Stimulated activated CD4-positive, alpha-beta T cell treated with anti-CD3 and anti-CD28 coated beads, TNF-alpha, amount 100 ng/mL, for 1 hour (primary cell): ENCODE measurements at regions not wholly inside any gene's neighbourhood (a gene's known extent, or its start where the extent isn't known, plus 50 kb on each side); places are given as distances from the start of the nearest gene placed in this dataset.
"Not testable (repeated sequence)": the region's sequence is repeated elsewhere in the genome, so short reads cannot be mapped to it uniquely, and the experiment has no call there.

Experiments
- DNase-seq, 3 donors: peaks; one replicate each; pipeline ENCODE4 v3.0.0-alpha.2; 2020; ENCODE audit warnings: low read depth in 3 of 3, low spot score in 1 of 3

- no peak for DNase-seq
These were observed 503.7 kb downstream of the SLC6A15 start for GRCh38 chr12:84408936-84409335.

DNA sequence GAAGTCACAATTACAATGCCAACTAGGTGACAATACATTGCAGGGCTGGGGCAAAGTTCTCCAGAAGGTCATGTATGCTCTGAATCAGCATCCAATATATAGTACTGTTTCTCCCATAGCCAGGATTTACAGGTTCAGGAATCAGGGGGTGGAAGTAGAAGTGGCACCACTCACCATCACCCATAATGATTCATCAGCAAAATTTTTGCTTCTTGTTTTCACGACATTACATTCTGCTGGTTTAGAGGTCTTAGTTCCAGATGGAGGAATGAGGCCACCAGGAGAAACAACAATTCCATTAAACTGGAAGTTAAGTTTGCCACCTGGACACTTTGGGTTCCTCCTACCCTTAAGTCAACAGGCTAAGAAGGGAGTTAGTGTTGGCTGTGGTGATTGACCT, 505.9 kb downstream of the SLC6A15 start:
- DNase-seq = not testable (repeated sequence)

DNA sequence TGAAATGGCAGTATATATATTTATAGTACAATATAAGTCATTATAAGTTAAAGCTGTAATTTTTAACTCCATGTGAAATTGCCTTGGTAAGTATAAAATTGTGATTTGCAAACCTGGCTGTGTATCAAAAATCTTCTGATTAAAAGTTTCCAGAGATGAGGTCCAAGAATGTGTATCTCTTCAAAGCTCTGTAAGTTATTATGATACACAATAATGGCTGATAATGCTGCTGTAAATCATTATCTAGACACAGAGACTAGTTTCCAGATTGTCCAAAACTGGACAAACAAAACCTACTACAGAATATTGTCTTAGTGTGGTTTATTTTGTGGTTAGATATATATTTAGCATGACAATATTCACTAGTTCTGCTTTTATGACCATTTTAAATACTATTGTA, 514.8 kb downstream of the SLC6A15 start:
- no peak for DNase-seq

- no peak for DNase-seq
These were observed 515.3 kb downstream of the SLC6A15 start for GRCh38 chr12:84397263-84397662.

- not testable (repeated sequence) for DNase-seq
These were observed 521.4 kb downstream of the SLC6A15 start for GRCh38 chr12:84391176-84391575.

DNA sequence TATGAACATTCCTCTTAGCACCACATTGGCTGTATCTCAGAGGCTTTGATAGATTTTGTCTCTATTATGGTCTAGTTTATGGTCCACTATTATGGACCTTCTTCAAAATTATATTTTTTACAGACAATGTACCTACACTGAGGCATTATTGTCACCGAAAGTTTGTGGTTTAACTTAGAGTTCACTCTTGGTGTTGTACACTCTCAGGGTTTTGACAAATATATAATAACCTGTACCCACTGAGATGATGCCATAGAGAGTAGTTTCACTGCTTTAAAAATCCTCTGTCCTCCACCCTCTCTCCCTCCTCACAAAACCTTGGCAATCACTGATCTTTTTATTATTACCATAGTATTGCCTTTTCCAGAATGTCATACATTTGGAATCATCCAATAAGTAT, 528.2 kb downstream of the SLC6A15 start:
- DNase-seq = no peak

- not testable (repeated sequence) for DNase-seq
These were observed 530.1 kb downstream of the SLC6A15 start for GRCh38 chr12:84382486-84382885.

DNA sequence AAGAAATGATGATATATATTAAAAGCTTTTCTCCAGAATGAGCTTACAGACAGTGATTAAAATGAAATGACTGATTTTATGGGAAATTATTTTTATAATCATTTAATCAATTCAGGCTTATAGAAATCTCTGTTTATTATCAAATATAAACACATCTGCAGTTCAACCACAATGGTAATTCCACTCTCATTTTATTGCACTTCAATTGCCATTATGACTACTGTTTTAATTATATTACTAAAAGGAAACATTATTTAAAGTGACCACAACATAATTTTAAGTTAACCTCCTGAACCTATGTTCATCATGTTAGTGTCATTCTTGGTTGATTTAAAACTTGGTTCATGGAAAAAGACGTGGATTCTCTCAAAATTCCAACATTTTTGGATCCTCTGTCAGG, 536.3 kb downstream of the SLC6A15 start:
- DNase-seq = no peak

DNA sequence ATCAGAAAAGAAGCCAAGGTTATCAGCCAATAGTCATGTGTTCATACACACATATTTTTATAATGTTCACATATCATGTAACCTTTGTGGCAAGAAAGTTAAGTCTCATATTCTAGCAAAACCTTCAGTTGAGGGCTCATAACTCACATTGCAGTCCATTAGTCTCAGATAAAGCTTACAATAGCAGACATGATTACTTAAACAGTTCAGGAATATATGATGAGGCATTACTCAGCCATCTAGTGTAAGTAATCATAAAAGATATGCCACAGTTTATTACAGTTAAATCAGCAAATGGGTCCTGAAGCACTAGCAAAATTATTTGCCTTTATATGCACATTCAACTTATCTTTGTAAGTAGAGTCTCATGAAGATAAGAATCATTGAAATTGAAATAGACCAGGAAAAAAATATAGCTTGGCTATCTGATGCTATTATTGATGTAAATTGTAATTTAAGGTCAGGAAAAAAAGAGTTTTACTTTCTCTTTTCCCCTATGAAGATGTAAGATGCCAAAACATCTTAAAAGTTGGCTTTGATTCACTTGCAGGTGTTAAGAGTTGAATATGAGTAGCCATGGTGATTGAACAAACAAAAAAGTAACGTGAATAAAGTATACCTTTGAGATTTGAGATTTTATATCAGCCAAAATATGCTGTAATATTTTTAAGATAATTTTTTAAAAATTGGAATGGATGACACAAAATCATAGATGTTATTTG, 537.0 kb downstream of the SLC6A15 start:
- DNase-seq = no peak

DNA sequence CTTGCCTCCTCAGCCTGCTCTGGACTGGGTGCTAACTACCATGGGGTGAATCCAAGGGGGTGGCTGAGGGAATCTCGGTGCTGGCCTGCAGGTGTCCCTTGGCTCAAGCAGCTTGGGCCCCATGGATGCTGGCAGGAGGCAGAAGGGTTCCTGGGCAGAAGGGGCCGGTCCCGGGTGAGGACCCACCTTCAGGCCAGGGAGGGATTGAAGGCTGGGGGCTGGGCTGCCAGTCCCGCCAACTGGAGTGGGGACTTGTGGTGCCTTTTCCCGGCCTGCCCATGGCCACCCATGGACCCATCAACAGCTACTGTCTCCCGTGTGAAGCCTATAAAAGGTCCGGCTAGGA, 550.1 kb downstream of the SLC6A15 start:
- no peak for DNase-seq

DNA sequence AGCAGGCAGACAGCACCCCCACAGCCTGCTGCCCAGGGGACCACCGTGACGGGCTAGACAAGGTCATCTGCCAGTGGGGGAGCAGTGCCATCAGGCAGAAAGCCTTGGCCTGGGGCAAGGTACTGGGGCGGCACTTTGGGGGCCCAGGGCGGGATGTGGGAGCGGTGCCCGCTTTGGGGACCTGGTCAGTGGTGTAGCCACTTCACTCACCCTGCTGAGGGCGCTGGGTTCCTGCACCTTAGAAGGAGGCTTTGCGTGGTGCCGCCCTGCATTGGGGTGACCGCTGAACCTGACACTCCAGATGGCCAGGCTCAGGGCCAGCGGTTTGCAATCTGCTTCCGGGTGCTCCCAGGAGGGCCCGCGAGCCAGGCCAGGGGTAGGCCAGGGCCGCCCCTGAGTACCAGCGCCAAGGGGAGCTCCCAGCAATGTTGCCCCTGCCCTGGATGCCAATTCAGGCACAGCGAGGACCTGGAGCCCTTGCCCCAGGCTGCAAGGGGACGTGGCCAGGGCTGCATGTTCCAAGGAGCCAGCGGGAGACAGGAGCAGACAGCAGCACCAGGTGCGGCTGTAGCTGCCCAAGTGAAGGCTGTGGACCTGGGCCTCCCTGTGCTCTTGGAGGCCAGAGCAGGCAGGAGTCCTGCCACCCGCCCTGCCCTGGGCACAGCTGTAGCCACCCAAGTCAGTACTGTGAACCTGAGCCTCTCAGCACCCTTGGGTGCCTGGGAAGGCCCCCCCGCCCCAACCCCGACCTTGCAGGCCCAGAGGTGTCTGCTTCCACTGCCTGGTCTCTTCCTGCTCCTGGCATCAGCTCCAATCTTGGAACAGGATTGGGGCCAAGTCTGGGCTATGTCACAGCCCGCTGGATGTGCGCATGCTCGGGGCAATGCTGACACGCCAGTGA, 550.7 kb downstream of the SLC6A15 start:
- no peak for DNase-seq

- DNase-seq = no peak
These were observed 555.3 kb downstream of the SLC6A15 start for GRCh38 chr12:84357314-84357713.

- no peak for DNase-seq
These were observed 556.4 kb downstream of the SLC6A15 start for GRCh38 chr12:84356224-84356623.

DNA sequence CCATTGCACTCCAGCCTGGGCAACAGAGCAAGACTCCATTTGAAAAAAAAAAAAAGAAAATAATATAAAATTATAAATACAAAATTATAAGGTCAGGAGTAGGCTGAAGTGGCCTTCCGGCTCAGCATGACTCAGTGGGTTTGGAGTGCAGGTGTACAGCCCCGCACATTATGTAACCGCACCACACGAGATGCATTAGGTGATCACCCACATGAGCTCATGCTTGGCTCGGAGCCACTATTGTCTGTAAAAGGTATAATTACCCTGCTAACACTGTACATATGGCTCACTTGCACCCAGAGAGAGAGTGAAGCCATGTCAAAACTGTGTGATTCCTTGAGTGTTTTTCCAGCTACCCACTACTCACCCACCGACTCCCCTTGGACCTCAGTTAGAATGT, 557.0 kb downstream of the SLC6A15 start:
- no peak for DNase-seq

DNA sequence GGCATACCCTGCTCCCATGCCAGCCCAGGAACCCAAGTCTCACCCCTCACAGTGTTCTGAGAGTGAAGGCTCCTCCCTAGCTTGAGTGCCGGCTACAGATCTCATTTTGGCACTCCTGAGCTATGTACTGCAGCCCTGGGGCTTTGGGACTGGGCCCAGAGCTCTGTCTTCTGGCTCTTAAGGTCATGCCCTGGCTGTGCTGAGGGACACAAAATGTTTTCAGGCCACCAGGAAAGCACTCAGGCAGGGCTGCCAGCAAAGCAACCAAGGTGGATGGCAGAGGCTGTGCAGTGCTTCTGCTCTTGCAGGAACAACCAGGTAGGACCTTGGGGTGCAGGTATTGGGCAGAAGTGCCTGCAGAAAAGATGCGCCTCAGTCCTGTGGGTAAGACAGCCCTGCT, 564.0 kb downstream of the SLC6A15 start:
- no peak for DNase-seq

DNA sequence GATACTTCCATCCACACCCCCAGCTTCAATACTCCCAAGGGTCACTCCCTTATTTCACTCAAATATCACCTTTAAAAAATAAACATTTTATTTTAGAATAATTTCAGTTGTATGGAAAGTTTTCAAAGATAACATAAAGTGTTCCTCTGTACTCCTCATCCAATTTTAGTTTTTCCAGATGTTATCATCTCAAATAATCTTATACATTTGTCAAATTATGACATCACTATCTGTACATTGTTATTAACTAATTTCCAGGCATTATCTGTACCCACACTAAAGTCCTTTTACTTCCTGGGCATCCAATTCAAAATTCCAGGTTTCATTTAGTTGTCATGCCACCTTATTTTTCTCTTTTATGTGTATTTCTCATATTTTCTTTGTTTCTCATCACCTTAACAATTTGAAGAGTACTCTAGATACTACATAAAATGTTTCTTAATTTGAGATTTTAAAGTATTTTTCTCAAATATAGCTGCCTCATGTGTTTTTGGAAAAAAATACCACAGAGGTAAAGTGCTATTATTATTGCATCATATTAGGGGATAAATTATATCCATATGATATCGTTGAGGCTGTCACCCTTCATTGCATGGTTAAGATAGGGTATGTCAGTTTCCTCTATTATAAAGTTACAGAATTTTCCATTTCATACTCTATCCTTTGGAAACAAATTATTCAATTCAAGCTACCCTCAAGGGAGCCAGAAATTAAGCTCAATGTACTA, 571.0 kb downstream of the SLC6A15 start:
- no peak for DNase-seq

DNA sequence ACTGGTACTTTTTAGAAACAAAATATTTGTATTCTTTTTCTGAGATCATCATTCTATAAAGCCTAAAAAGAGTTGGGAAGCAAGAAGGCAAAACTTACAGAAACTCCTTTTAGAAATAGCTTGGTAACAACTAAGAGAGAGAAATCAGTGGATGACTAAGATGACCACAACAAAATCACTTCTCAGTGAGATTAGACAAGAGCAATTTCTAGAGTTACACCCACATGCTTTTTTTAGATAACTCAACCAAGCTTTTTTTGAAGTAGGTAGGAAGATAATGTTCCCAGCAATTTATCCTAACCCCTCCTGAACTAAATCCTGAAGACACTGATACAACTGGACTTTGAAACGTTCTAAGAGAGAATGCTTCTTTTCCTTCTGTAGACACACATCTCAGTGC, 576.4 kb downstream of the SLC6A15 start:
- DNase-seq = no peak

GRCh38 chr12:84329938-84330337, 582.7 kb downstream of the SLC6A15 start:
- DNase-seq = no peak

DNA sequence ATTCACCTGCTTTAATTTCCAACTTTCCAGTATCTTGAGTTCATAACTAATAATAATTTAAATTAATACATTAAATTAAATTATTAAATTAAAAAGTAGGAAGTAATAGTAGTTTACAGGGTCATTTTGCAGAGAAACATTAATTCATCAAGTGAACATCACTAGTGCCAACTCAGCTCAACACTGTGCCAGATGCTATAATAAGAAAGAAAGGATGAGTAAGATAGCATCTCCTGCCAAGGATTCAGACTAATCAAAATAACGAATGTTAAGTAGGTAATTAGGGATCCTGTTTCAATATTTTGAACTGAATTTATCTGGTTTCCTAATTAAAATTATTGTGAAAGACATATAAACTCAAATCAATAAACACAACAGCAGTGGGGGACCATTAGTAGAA, 596.7 kb downstream of the SLC6A15 start:
- no peak for DNase-seq

- DNase-seq = no peak
These were observed 599.3 kb downstream of the SLC6A15 start for GRCh38 chr12:84313323-84313675.

DNA sequence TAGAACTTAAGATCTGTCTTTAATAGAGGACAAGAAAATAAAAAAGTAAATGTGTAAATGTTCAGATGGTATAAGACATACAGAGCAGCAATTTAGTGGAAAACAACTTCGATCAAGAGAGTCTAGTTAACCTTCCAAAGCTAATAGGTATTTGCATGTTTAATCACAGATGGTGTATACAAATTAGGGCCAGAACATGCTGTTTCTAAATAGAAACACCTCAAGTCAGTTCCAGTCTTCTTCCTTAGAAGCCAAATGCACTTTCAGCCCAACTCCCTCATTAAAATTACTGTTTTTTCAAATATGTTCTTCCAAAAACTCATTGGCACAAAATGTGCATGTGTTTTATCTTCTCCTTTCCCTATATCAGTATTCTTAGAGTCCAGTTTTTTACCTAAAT, 604.4 kb downstream of the SLC6A15 start:
- no peak for DNase-seq

GRCh38 chr12:84305144-84305543, 607.5 kb downstream of the SLC6A15 start:
- DNase-seq = no peak
